ENCODE measurements at regions not wholly inside any gene's neighbourhood (a gene's known extent, or its start where the extent isn't known, plus 50 kb on each side); places are given as distances from the start of the nearest gene placed in this dataset.

DNA sequence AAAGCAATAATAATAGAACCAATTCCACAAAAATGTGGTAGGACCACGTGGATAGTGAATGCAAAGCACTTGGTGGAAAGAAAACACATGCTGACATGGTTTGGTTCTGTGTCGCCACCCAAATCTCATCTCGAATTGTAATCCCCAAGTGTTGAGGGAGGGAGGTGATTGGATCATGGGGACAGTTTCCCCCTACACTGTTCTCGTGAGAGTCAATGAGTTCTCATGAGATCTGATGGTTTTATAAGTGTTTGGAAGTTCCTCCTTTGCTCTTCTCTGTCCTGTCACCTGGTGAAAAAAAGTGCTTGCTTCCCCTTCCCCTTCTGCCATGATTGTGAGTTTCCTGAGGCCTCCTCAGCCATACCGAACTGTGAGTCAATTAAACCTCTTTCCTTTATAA is 421.9 kb upstream of the CADM1 start:
- TF ChIP-seq CTCF (IDR thresholded peaks at IDR 0.05) (no peak), TAF1 (IDR thresholded peaks at IDR 0.05; ENCODE audit: borderline replicate concordance, low read depth, low read length) (no peak), EP300 (IDR thresholded peaks at IDR 0.05; ENCODE audit: borderline replicate concordance in 1 of 2, low read depth in 1 of 2, low read length in 1 of 2) (no peak), FOXJ3 (CRISPR knock-in tag; IDR thresholded peaks at IDR 0.05) (no peak), EZH2phosphoT487 (IDR thresholded peaks at IDR 0.05; ENCODE audit: borderline replicate concordance, low read depth) (no peak), MXI1 (IDR thresholded peaks at IDR 0.05; ENCODE audit: low read depth, low read length) (no peak)

Measured in SK-N-SH (cell line).